Liver (tissue), 8 donors: ENCODE measurements at regions not wholly inside any gene's neighbourhood (a gene's known extent, or its start where the extent isn't known, plus 50 kb on each side); places are given as distances from the start of the nearest gene placed in this dataset.

ENCODE experiments used
- DNase-seq: peaks from one replicate; pipeline ENCODE4 v3.0.0-alpha.2; 2017; ENCODE audit warnings: low spot score
- H3K27ac ChIP-seq, 2 donors: one replicate each; pipeline ENCODE4 v1.7.0; 2013; ENCODE audit warnings: inconsistent platforms in 2 of 2, low read length in 2 of 2, control low read depth in 1 of 2, low read depth in 1 of 2, mild to moderate bottlenecking in 1 of 2
- H3K27me3 ChIP-seq, 4 donors: one replicate each; pipeline versions ENCODE4 v1.6.1 to v1.7.0; 2013; ENCODE audit warnings: low read length in 3 of 4, inconsistent platforms in 1 of 4, mild to moderate bottlenecking in 1 of 4, moderate library complexity in 1 of 4; ENCODE audit not compliant: control insufficient read depth in 4 of 4, insufficient read depth in 4 of 4
- H3K36me3 ChIP-seq, 4 donors: one replicate each; pipeline versions ENCODE4 v1.6.1 to v1.7.0; 2013; ENCODE audit warnings: low read length in 3 of 4, mild to moderate bottlenecking in 3 of 4, low read depth in 1 of 4, moderate library complexity in 1 of 4; ENCODE audit not compliant: control insufficient read depth in 4 of 4, insufficient read depth in 3 of 4
- H3K4me1 ChIP-seq, 4 donors: one replicate each; pipeline versions ENCODE4 v1.6.1 to v1.7.0; 2013; ENCODE audit warnings: low read length in 3 of 4, mild to moderate bottlenecking in 3 of 4, moderate library complexity in 1 of 4; ENCODE audit not compliant: control insufficient read depth in 4 of 4, insufficient read depth in 4 of 4
- H3K4me3 ChIP-seq, 3 donors: one replicate each; pipeline versions ENCODE4 v1.6.1 to v1.7.0; 2013; ENCODE audit warnings: low read length in 3 of 3, control low read depth in 1 of 3, low read depth in 1 of 3, mild to moderate bottlenecking in 1 of 3
- H3K9ac ChIP-seq, 2 donors: one replicate each; pipeline ENCODE4 v1.7.0; 2013; ENCODE audit warnings: low read length in 2 of 2, mild to moderate bottlenecking in 2 of 2, moderate library complexity in 2 of 2, control low read depth in 1 of 2, low read depth in 1 of 2
- H3K9me3 ChIP-seq, 4 donors: one replicate each; pipeline versions ENCODE4 v1.6.1 to v1.7.0; 2013; ENCODE audit warnings: low read length in 3 of 4; ENCODE audit not compliant: control insufficient read depth in 4 of 4
- ATF3 ChIP-seq: IDR thresholded peaks from 2 replicates; pipeline ENCODE4 v1.6.1; 2016; ENCODE audit warnings: antibody characterized with exemption
- CTCF ChIP-seq: fragments of 150-350 bp; IDR thresholded peaks from 2 replicates; pipeline ENCODE4 v1.5.1; 2017; ENCODE audit warnings: improper control_type of control experiment, low read depth, low read length; ENCODE audit not compliant: missing input control
- EGR1 ChIP-seq, 2 donors: IDR thresholded peaks; 2 replicates each; pipeline ENCODE4 v1.6.1; 2016 to 2018; ENCODE audit warnings: antibody characterized with exemption in 2 of 2, low read depth in 2 of 2
- FOXA1 ChIP-seq: IDR thresholded peaks from 2 replicates; pipeline ENCODE4 v1.6.1; 2016; ENCODE audit warnings: antibody characterized with exemption
- FOXA2 ChIP-seq: IDR thresholded peaks from 2 replicates; pipeline ENCODE4 v1.6.1; 2016; ENCODE audit warnings: antibody characterized with exemption
- GABPA ChIP-seq, 2 donors: IDR thresholded peaks in 1 of 2; conservative IDR thresholded peaks in 1 of 2; 2 replicates each; pipeline ENCODE4 v1.6.1; 2016; ENCODE audit warnings: antibody characterized with exemption in 2 of 2, mild to moderate bottlenecking in 1 of 2, moderate library complexity in 1 of 2
- HNF4A ChIP-seq, 2 donors: conservative IDR thresholded peaks; 2 replicates each; pipeline ENCODE4 v1.6.1; 2016; ENCODE audit warnings: antibody characterized with exemption in 2 of 2, mild to moderate bottlenecking in 2 of 2
- HNF4G ChIP-seq: IDR thresholded peaks from 2 replicates; pipeline ENCODE4 v1.6.1; 2016; ENCODE audit warnings: antibody characterized with exemption
- JUND ChIP-seq, 2 donors: IDR thresholded peaks; 2 replicates each; pipeline ENCODE4 v1.6.1; 2016; ENCODE audit warnings: antibody characterized with exemption in 2 of 2
- NR2F2 ChIP-seq: IDR thresholded peaks from 2 replicates; pipeline ENCODE4 v1.6.1; 2016; ENCODE audit warnings: antibody characterized with exemption
- RAD21 ChIP-seq, 2 donors: IDR thresholded peaks; 2 replicates each; pipeline ENCODE4 v1.6.1; 2016; ENCODE audit warnings: antibody characterized with exemption in 2 of 2, mild to moderate bottlenecking in 2 of 2
- SP1 ChIP-seq: IDR thresholded peaks from 2 replicates; pipeline ENCODE4 v1.6.1; 2018; ENCODE audit warnings: antibody characterized with exemption, mild to moderate bottlenecking
- TAF1 ChIP-seq: conservative IDR thresholded peaks from 2 replicates; pipeline ENCODE4 v1.6.1; 2016; ENCODE audit warnings: antibody characterized with exemption, mild to moderate bottlenecking
- YY1 ChIP-seq: IDR thresholded peaks from 2 replicates; pipeline ENCODE4 v1.6.1; 2016; ENCODE audit warnings: antibody characterized with exemption, mild to moderate bottlenecking
- WGBS: extraction: QIAGEN DNeasy Blood & Tissue Kit; methylation state at CpG from one replicate; pipeline ENCODE4 v1.1.7; 2013; 5-methylcytosine and 5-hydroxymethylcytosine counted together
- TF ChIP-seq, protein P1 (sequence below): IDR thresholded peaks from 2 replicates; pipeline ENCODE4 v1.6.1; 2016; ENCODE audit warnings: antibody characterized with exemption, mild to moderate bottlenecking
- TF ChIP-seq, protein P2 (sequence below): IDR thresholded peaks from 2 replicates; pipeline ENCODE4 v1.6.1; 2016; ENCODE audit warnings: antibody characterized with exemption
- donor health status: healthy.
- donor health status: healthy.
- donor health status: healthy.
- donor health status: healthy.
- donor health status: healthy.

GRCh38 chr14:29390081-29390832 lies 537.4 kb downstream of the PRKD1 start:
- 18% methylated on average over 16 of the region's 16 CpGs for WGBS
- Histone ChIP-seq H3K4me1 (no peaks in the 10 kb centered on the region), H3K9ac (no peak overlapping the region), H3K27ac (no peak overlapping the region), H3K36me3 (no peaks in the 10 kb centered on the region), H3K4me3 (no peak overlapping the region), H3K9me3 (no peaks in the 10 kb centered on the region), H3K27me3 (no peaks in the 10 kb centered on the region)
- DNase-seq, result no peak
- TF ChIP-seq ATF3 (no peak), CTCF (no peak), GABPA (IDR thresholded peaks at IDR 0.05 in 1 of 2, conservative IDR thresholded peaks at IDR 0.05 in 1 of 2) (no peak), TAF1 (no peak)

DNA sequence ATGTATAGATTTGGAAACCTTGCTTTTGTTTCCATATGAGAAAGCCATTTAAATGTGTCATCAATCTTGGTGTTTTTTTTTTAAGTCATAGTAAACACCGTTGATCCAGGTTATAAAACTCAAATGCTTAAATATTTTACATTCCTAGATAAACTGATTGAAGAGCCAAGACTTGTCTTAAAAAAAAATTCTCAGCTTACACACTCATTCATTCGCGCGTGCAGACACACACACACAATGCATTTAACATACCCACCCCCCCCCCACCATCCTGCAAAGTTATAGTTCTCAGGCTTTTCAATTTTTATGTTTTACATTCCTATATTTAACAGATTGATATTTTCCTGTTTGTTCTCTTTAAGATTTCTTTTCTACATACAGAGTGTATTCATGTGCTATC lies 536.4 kb downstream of the PRKD1 start:
- Histone ChIP-seq H3K4me3 (no peak overlapping the region), H3K9me3 (no peaks in the 10 kb centered on the region), H3K9ac (no peak overlapping the region), H3K36me3 (no peaks in the 10 kb centered on the region), H3K27me3 (no peaks in the 10 kb centered on the region), H3K4me1 (no peaks in the 10 kb centered on the region), H3K27ac (no peak overlapping the region)
- 70% methylated on average over 4 of the region's 4 CpGs for WGBS
- no peak for TF ChIP-seq FOXA2
- no peak for TF ChIP-seq HNF4G
- TF ChIP-seq FOXA1, result no peak
- TF ChIP-seq JUND (IDR thresholded peaks at IDR 0.05), result no peak
- TF ChIP-seq NR2F2, result no peak
- TF ChIP-seq, protein P1, sequence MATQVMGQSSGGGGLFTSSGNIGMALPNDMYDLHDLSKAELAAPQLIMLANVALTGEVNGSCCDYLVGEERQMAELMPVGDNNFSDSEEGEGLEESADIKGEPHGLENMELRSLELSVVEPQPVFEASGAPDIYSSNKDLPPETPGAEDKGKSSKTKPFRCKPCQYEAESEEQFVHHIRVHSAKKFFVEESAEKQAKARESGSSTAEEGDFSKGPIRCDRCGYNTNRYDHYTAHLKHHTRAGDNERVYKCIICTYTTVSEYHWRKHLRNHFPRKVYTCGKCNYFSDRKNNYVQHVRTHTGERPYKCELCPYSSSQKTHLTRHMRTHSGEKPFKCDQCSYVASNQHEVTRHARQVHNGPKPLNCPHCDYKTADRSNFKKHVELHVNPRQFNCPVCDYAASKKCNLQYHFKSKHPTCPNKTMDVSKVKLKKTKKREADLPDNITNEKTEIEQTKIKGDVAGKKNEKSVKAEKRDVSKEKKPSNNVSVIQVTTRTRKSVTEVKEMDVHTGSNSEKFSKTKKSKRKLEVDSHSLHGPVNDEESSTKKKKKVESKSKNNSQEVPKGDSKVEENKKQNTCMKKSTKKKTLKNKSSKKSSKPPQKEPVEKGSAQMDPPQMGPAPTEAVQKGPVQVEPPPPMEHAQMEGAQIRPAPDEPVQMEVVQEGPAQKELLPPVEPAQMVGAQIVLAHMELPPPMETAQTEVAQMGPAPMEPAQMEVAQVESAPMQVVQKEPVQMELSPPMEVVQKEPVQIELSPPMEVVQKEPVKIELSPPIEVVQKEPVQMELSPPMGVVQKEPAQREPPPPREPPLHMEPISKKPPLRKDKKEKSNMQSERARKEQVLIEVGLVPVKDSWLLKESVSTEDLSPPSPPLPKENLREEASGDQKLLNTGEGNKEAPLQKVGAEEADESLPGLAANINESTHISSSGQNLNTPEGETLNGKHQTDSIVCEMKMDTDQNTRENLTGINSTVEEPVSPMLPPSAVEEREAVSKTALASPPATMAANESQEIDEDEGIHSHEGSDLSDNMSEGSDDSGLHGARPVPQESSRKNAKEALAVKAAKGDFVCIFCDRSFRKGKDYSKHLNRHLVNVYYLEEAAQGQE, result no peak
- no peak for TF ChIP-seq TAF1
- no peak for TF ChIP-seq YY1
- TF ChIP-seq, protein P2, sequence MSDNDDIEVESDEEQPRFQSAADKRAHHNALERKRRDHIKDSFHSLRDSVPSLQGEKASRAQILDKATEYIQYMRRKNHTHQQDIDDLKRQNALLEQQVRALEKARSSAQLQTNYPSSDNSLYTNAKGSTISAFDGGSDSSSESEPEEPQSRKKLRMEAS, result no peak
- no peak for TF ChIP-seq SP1
- no peak for TF ChIP-seq CTCF
- TF ChIP-seq EGR1 (IDR thresholded peaks at IDR 0.05; ENCODE audit: low read depth in 2 of 2), result no peak
- TF ChIP-seq HNF4A (conservative IDR thresholded peaks at IDR 0.05), result no peak
- TF ChIP-seq GABPA (IDR thresholded peaks at IDR 0.05 in 1 of 2, conservative IDR thresholded peaks at IDR 0.05 in 1 of 2), result no peak
- TF ChIP-seq RAD21 (IDR thresholded peaks at IDR 0.05), result no peak
- no peak for DNase-seq
